HUES64 (cell line): ENCODE measurements at regions not wholly inside any gene's neighbourhood (a gene's known extent, or its start where the extent isn't known, plus 50 kb on each side); places are given as distances from the start of the nearest gene placed in this dataset.
A peak's percentile ranks its signal among the peaks of the same experiment; 100 is the strongest.

ENCODE experiments used
- H3K27ac ChIP-seq: 2 replicates; pipeline ENCODE4 v1.7.0; 2013; ENCODE audit warnings: low read depth, low read length, inconsistent platforms
- H3K27me3 ChIP-seq: 2 replicates; pipeline ENCODE4 v1.6.1; 2013; ENCODE audit warnings: mild to moderate bottlenecking, low read length; ENCODE audit not compliant: insufficient read depth
- H3K36me3 ChIP-seq: 2 replicates; pipeline ENCODE4 v1.6.1; 2013; ENCODE audit warnings: mild to moderate bottlenecking, low read length; ENCODE audit not compliant: insufficient read depth
- H3K4me1 ChIP-seq: 2 replicates; pipeline ENCODE4 v1.6.1; 2013; ENCODE audit warnings: mild to moderate bottlenecking, low read length, moderate library complexity; ENCODE audit not compliant: insufficient read depth
- H3K4me3 ChIP-seq: 2 replicates; pipeline ENCODE4 v1.5.1; 2013; ENCODE audit warnings: mild to moderate bottlenecking, low read length, moderate library complexity
- H3K9ac ChIP-seq: 2 replicates; pipeline ENCODE4 v1.6.1; 2013; ENCODE audit warnings: mild to moderate bottlenecking, low read depth, low read length
- H3K9me3 ChIP-seq: 2 replicates; pipeline ENCODE4 v1.6.1; 2013; ENCODE audit warnings: low read depth, low read length; ENCODE audit not compliant: insufficient read depth
- WGBS: fragments of 150-250, 120-280 bp; methylation state at CpG from one replicate; pipeline ENCODE4 v1.1.7; 2013; ENCODE audit warnings: missing lambda C conversion rate; 5-methylcytosine and 5-hydroxymethylcytosine counted together

DNA sequence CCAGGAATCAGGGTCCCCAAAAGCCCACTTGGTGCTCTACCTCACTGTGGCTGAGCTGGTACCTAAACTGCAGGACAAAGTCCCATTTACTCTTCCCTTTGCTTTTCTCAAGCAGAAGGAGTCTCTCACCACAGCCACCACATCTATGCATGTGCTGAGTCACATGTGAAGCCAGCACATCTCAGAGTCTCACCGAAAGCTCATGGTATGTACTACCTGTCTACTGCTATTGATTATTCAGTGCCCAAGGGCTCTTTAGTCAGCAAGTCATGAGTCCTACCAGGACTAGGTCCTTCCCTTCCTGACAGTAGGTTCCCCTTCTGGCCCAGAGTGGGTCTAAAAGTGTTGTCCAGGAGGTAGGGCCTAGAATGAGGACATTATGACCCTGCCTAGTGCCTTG lies 130.7 kb upstream of the NTRK2 start:
- WGBS: 96% methylated on average over 1 of the region's 1 CpG
- no peaks in the 10 kb centered on the region for H3K27me3 ChIP-seq
- H3K27ac ChIP-seq: no peak overlapping the region
- 0 out of 2 replicates have a peak, but pooled peaks cover 7% of the 10 kb centered on the region for H3K9me3 ChIP-seq
- H3K4me1 ChIP-seq: peaks cover 6% of the 10 kb centered on the region
- no peak overlapping the region for H3K4me3 ChIP-seq
- no peaks in the 10 kb centered on the region for H3K36me3 ChIP-seq
- H3K9ac ChIP-seq: no peak overlapping the region

DNA sequence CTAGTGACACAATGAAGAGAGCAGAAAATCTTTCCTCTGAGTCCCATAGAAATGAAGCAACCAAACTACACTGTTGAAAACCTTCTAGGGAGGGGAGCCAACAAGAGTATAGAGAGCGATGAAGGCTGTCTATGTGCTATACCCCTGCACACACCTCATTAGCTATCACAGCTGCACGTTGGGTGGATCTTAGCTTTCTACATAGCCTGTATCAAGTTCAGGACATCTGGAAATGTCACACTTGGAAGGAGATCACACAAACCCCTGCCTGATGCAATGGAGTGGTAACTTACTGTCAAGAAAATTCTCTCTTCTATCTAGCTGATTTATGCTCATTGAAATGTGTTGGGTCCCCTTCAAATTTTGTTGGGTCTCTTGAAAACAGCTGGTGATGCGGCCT lies 127.0 kb upstream of the NTRK2 start:
- peaks cover 9% of the 10 kb centered on the region; the same call in 1 of the 2 replicates for H3K4me1 ChIP-seq
- WGBS: 94% methylated on average over 3 of the region's 3 CpGs
- H3K9ac ChIP-seq: no peak overlapping the region
- no peaks in the 10 kb centered on the region for H3K36me3 ChIP-seq
- no peaks in the 10 kb centered on the region for H3K27me3 ChIP-seq
- 0 out of 2 replicates have a peak, but pooled peaks cover 2% of the 10 kb centered on the region for H3K9me3 ChIP-seq
- no peak overlapping the region for H3K4me3 ChIP-seq
- H3K27ac ChIP-seq: no peak overlapping the region

DNA sequence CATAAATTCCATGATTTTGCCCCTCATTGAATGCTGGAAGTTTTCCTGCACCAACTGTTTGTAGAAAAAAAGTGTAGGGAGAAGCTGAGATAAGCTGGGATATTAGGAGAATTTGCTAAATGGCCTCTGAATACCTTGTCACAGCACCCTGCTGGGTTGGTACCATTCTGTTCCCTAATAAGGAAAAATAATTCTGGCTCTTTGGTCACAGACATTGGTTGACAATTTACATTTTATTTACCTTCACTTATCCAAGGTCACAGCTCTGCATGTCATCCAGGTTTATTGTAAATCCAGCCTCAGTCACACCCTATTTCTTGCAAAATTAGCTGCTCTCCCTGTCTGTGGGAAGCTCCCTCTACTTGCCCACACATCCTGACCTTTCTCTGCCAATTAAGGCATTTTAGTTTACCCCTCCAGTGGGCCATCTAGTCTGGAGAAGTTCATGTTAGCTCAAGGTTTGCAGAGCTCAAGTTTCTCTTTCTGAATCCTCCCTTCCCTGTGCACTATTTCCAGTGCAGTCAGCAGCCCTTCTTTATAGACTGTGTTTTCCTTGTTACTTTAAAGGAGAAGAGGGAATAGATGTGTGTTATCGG lies 115.4 kb upstream of the NTRK2 start:
- H3K27me3 ChIP-seq: no peaks in the 10 kb centered on the region
- WGBS: no CpG with 5 or more reads among the region's 1 CpG
- H3K9ac ChIP-seq: no peak overlapping the region; the same call in 1 of the 2 replicates
- no peaks in the 10 kb centered on the region for H3K36me3 ChIP-seq
- H3K4me1 ChIP-seq: peaks cover 28% of the 10 kb centered on the region
- peak overlapping the region; percentile 47 for H3K27ac ChIP-seq
- H3K4me3 ChIP-seq: no peak overlapping the region
- no peaks in the 10 kb centered on the region for H3K9me3 ChIP-seq

DNA sequence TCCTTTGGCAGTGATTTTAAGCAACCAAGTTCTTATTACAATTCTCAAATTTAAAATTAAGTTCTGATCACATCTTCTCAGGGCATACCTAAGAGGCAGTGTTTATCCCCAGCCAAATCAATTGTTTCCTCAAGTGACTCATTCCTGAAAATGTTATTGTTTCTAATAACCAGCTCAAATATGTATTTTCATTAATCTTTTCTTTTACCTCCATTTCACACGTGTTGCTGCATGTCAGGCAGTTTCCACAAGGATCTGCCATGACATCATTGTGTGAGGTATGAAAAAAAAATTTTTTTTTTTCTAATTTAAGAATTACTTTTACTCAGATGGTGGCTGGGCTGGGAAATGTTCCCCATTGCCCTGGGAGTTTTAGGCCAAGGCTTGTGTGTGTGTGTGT lies 113.0 kb upstream of the NTRK2 start:
- Histone ChIP-seq H3K9me3 (no peaks in the 10 kb centered on the region), H3K27ac (no peak overlapping the region), H3K36me3 (no peaks in the 10 kb centered on the region), H3K9ac (no peak overlapping the region), H3K27me3 (no peaks in the 10 kb centered on the region; the same call in 1 of the 2 replicates), H3K4me1 (peaks cover 32% of the 10 kb centered on the region), H3K4me3 (no peak overlapping the region)
- no CpG with 5 or more reads among the region's 1 CpG for WGBS

DNA sequence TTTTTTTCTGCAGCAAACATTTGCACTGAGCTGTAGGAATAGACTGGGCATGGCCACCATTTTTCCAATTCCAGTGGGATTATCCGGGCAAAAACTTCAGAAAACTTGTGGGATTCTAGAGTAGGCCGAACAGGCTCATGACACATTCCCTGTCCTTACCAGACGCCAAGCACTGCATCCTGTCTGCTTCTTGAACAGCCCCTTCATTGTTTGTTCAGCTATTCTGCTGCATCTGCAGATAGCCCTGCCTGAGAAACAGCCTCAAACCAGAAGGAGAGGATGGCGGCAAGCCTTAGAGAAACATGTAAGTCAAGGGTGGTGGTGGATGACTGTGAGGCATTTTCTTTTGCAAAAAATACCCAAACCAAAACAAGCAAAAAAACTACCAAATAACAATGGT lies 111.8 kb upstream of the NTRK2 start:
- Histone ChIP-seq H3K9me3 (no peaks in the 10 kb centered on the region), H3K27me3 (no peaks in the 10 kb centered on the region; the same call in 1 of the 2 replicates), H3K9ac (no peak overlapping the region), H3K4me1 (peaks cover 26% of the 10 kb centered on the region), H3K27ac (no peak overlapping the region), H3K36me3 (no peaks in the 10 kb centered on the region), H3K4me3 (no peak overlapping the region)
- WGBS: 93% methylated on average over 4 of the region's 4 CpGs

DNA sequence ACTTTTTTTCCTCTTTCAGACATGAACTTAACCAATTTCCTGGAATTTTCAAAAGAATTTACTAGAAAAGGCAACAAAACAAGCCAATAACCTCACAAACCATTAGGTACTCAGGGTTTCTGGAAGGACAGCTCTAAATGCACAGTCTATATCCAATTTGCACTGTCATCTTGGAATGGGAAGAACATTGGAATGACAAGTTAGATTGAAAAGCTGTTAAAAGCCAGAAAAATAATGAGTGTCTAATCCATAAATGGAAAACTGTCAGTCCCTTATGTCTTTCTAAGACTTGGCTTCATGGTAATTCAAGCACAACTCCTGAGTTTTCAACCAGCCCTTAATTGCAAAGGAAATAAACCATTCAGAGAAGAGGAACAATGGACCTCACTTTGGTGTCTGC lies 105.8 kb upstream of the NTRK2 start:
- peaks cover 5% of the 10 kb centered on the region; the same call in 1 of the 2 replicates for H3K4me1 ChIP-seq
- no peaks in the 10 kb centered on the region for H3K9me3 ChIP-seq
- no peak overlapping the region for H3K27ac ChIP-seq
- H3K27me3 ChIP-seq: no peaks in the 10 kb centered on the region; the same call in 1 of the 2 replicates
- no peak overlapping the region for H3K9ac ChIP-seq
- H3K4me3 ChIP-seq: no peak overlapping the region
- no peaks in the 10 kb centered on the region for H3K36me3 ChIP-seq

DNA sequence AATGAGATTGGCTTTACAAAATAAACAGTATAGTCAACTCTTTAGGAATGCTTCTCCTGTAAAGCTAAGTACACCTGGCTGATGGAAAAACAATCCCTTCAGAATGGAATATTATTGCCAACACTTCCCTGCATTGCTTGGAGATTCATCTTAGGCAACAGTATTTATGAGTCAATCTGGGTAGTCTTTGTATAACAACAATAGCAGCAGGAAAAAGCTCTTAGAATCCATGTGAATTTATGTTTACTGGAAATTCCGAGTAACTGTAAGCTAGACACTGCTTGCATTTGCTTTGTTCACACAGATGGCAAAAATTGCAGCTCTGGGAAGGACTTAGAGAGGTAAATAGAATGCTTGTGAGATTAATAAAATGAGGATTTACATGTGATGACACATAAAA lies 101.7 kb upstream of the NTRK2 start:
- 86% methylated on average over 1 of the region's 1 CpG for WGBS
- Histone ChIP-seq H3K9ac (no peak overlapping the region), H3K27me3 (no peaks in the 10 kb centered on the region; the same call in 1 of the 2 replicates), H3K9me3 (no peaks in the 10 kb centered on the region), H3K4me3 (no peak overlapping the region), H3K36me3 (no peaks in the 10 kb centered on the region), H3K27ac (no peak overlapping the region), H3K4me1 (no peaks in the 10 kb centered on the region)

DNA sequence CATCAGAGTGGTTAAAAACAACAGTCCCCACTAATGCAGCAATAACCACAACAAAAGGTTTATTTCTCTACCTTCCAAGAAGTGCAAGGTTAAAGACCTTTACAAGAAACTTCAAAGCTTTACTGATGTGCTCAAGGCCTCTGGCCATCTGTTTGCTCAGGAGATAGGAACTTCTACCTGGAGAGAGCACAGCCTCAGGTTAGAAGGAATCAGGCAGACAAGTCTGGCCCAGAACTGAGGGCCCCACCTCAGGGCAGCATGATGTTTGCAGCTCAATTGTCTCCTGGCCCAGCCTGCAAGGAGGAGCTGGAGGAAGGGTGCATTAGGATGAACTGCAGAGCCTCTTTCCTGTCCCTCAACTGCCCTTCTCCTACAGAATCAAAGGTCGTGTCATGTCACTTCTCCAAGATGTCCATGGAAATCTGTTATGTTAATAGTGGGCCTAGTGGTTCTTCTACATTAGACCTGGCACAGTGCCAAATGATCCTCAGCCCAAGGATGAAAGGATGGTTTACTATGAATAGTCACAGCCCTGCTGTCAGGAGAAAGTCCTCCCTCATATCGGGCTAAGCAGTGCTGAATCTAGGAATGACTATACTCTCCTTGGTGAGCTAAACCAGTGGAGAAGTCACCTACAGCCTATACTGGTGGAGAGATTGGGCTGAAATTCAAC lies 98.9 kb upstream of the NTRK2 start:
- no peaks in the 10 kb centered on the region for H3K36me3 ChIP-seq
- H3K9ac ChIP-seq: no peak overlapping the region
- H3K4me3 ChIP-seq: no peak overlapping the region
- WGBS: 87% methylated on average over 2 of the region's 2 CpGs
- H3K9me3 ChIP-seq: no peaks in the 10 kb centered on the region
- no peak overlapping the region for H3K27ac ChIP-seq
- peaks cover 18% of the 10 kb centered on the region; the same call in 1 of the 2 replicates for H3K4me1 ChIP-seq
- no peaks in the 10 kb centered on the region; the same call in 1 of the 2 replicates for H3K27me3 ChIP-seq

DNA sequence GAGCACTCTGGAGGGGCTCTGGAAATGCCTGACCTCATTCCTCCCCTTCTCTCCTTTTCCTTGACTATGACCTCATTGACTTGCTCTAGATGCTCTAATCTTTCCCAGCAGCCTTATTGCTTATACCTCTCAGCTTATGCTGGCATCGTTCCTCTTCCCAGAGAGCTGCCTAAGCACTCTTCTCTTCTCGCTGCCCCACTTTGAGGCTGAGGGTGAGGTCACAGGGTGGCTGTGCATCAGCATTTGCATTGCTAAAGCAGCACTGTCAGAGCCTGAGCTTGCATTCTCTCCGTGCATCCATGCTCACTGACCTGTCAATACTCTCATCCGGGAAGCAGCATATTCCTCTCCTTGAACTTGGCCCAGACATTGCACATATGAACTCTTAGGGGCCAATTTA lies 96.4 kb upstream of the NTRK2 start:
- 24% methylated on average over 4 of the region's 4 CpGs for WGBS
- Histone ChIP-seq H3K9me3 (no peaks in the 10 kb centered on the region), H3K4me3 (no peak overlapping the region), H3K4me1 (peaks cover 18% of the 10 kb centered on the region; the same call in 1 of the 2 replicates), H3K27ac (no peak overlapping the region), H3K36me3 (no peaks in the 10 kb centered on the region), H3K27me3 (no peaks in the 10 kb centered on the region; the same call in 1 of the 2 replicates), H3K9ac (no peak overlapping the region)

DNA sequence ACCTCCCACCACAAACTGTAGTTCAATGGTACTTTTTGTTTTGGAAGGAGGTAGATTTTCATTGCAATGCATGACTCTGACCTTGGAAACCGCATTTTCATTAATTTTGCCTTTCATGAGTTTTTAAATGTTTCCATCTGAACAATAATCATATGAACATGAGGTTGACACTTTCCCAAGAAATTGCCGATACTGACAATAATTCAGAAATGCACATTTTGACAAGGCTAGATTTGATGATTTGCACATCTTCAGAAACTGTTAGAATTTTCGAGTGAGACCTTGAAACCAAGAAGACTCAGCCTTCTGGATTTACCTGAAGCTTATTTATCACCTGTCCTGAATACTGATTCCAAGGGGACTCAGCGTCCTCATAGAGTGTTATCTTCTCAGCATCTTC lies 93.8 kb upstream of the NTRK2 start:
- 92% methylated on average over 4 of the region's 4 CpGs for WGBS
- H3K27me3 ChIP-seq: no peaks in the 10 kb centered on the region; the same call in 1 of the 2 replicates
- H3K27ac ChIP-seq: no peak overlapping the region
- H3K9ac ChIP-seq: no peak overlapping the region
- no peaks in the 10 kb centered on the region for H3K36me3 ChIP-seq
- H3K4me3 ChIP-seq: no peak overlapping the region
- peaks cover 23% of the 10 kb centered on the region; the same call in 1 of the 2 replicates for H3K4me1 ChIP-seq
- no peaks in the 10 kb centered on the region for H3K9me3 ChIP-seq

DNA sequence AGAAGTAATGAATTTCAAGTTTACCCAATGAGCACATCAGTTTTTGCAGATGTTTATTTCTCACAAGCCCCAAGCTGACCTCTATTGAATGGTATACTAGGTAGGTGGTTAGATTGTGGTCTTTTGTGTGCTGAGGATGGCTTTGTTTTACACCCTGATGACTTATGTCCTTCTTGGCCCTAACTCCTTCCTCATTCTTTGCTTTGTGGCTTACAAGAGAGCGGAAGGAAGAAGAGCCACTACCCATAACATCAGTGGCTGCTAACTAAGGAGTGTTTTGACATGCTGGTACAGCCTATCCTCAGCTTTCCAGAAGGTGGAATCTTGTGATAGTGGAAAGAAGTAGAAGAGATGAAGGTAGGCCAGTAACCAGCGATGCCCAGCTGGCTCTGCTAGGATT lies 85.7 kb upstream of the NTRK2 start:
- H3K27me3 ChIP-seq: no peaks in the 10 kb centered on the region
- no peak overlapping the region for H3K9ac ChIP-seq
- no peaks in the 10 kb centered on the region for H3K36me3 ChIP-seq
- peaks cover 6% of the 10 kb centered on the region; the same call in 1 of the 2 replicates for H3K4me1 ChIP-seq
- WGBS: 94% methylated on average over 2 of the region's 2 CpGs
- no peak overlapping the region for H3K4me3 ChIP-seq
- no peak overlapping the region for H3K27ac ChIP-seq
- no peaks in the 10 kb centered on the region for H3K9me3 ChIP-seq
